Endodermal cell (in vitro differentiated cells): ENCODE measurements at regions not wholly inside any gene's neighbourhood (a gene's known extent, or its start where the extent isn't known, plus 50 kb on each side); places are given as distances from the start of the nearest gene placed in this dataset.
"Not testable (repeated sequence)": the region's sequence is repeated elsewhere in the genome, so short reads cannot be mapped to it uniquely, and the experiment has no call there.

Experiments
- DNase-seq: peaks from one replicate; pipeline ENCODE4 v3.0.0-alpha.2; 2017
- H3K27ac ChIP-seq: 2 replicates; pipeline ENCODE4 v1.5.1; 2013; ENCODE audit warnings: mild to moderate bottlenecking, low read depth, low read length, moderate library complexity
- H3K27me3 ChIP-seq: 2 replicates; pipeline ENCODE4 v1.6.1; 2013; ENCODE audit warnings: mild to moderate bottlenecking, low read length, moderate library complexity; ENCODE audit not compliant: insufficient read depth, control insufficient read depth, poor library complexity, severe bottlenecking
- H3K36me3 ChIP-seq: 2 replicates; pipeline ENCODE4 v1.7.0; 2013; ENCODE audit warnings: mild to moderate bottlenecking, low read length, moderate library complexity; ENCODE audit not compliant: control insufficient read depth, insufficient read depth
- H3K4me1 ChIP-seq: one replicate; pipeline ENCODE4 v1.7.0; 2013; ENCODE audit warnings: low read length; ENCODE audit not compliant: control insufficient read depth, insufficient read depth
- H3K4me3 ChIP-seq: 2 replicates; pipeline ENCODE4 v1.5.1; 2013; ENCODE audit warnings: mild to moderate bottlenecking, low read length, moderate library complexity
- H3K9ac ChIP-seq: 2 replicates; pipeline ENCODE4 v1.6.1; 2013; ENCODE audit warnings: mild to moderate bottlenecking, low read length, moderate library complexity; ENCODE audit not compliant: poor library complexity, severe bottlenecking; ENCODE audit errors: extremely low read depth
- H3K9me3 ChIP-seq: 2 replicates; pipeline ENCODE4 v1.6.1; 2013; ENCODE audit warnings: mild to moderate bottlenecking, low read length, moderate library complexity; ENCODE audit not compliant: control insufficient read depth
- H3K27ac Mint-ChIP-seq: 2 replicates; pipeline ENCODE4 v1.8.0; 2020; ENCODE audit warnings: mixed read lengths
- H3K27me3 Mint-ChIP-seq: 2 replicates; pipeline ENCODE4 v1.8.0; 2021; ENCODE audit warnings: mild to moderate bottlenecking, mixed read lengths; ENCODE audit not compliant: insufficient read depth
- H3K36me3 Mint-ChIP-seq: 2 replicates; pipeline ENCODE4 v1.8.0; 2020; ENCODE audit warnings: low read depth, mixed read lengths
- H3K4me1 Mint-ChIP-seq: 2 replicates; pipeline ENCODE4 v1.8.0; 2020; ENCODE audit warnings: mixed read lengths
- H3K4me3 Mint-ChIP-seq: 2 replicates; pipeline ENCODE4 v1.8.0; 2020; ENCODE audit warnings: mild to moderate bottlenecking, moderate library complexity, mixed read lengths
- H3K9me3 Mint-ChIP-seq: 2 replicates; pipeline ENCODE4 v1.8.0; 2020; ENCODE audit warnings: mild to moderate bottlenecking, mixed read lengths
- CTCF ChIP-seq: fragments of 200-600 bp; sonication (generic); conservative IDR thresholded peaks from 2 replicates; pipeline ENCODE4 v1.5.0; 2021; ENCODE audit warnings: antibody characterized with exemption, mild to moderate bottlenecking
- WGBS, 2 experiments: methylation state at CpG; one replicate each; pipeline versions ENCODE4 v1.1.5 to v1.1.7; 2013; ENCODE audit warnings: missing lambda C conversion rate in 2 of 2, mixed read lengths in 1 of 2; ENCODE audit not compliant: insufficient coverage in 1 of 2, insufficient read length in 1 of 2; 5-methylcytosine and 5-hydroxymethylcytosine counted together

GRCh38 chr13:81562598-81562997 lies 1221.7 kb upstream of the SPRY2 start:
- H3K9me3 Mint-ChIP-seq = peaks cover 13% of the 10 kb centered on the region
- Histone ChIP-seq H3K4me3 (no peak overlapping the region), H3K27ac (no peak overlapping the region), H3K27me3 (no peaks in the 10 kb centered on the region), H3K9me3 (peaks cover 8% of the 10 kb centered on the region), H3K36me3 (no peaks in the 10 kb centered on the region), H3K4me1 (no peaks in the 10 kb centered on the region), H3K9ac (no peak overlapping the region)
- no peak overlapping the region for H3K4me3 Mint-ChIP-seq
- no peaks in the 10 kb centered on the region for H3K4me1 Mint-ChIP-seq
- TF ChIP-seq CTCF = no peak
- H3K27me3 Mint-ChIP-seq = no peaks in the 10 kb centered on the region
- WGBS, 2 experiments = 97 to 100% methylated on average over 1 to 2 of the region's 2 CpGs
- no peaks in the 10 kb centered on the region for H3K36me3 Mint-ChIP-seq
- H3K27ac Mint-ChIP-seq = no peak overlapping the region
- no peak for DNase-seq

- WGBS, 2 experiments = 57 to 100% methylated on average over 1 to 2 of the region's 2 CpGs
- Mint-ChIP-seq H3K4me1 (peaks cover 8% of the 10 kb centered on the region), H3K27me3 (no peaks in the 10 kb centered on the region), H3K27ac (no peak overlapping the region), H3K9me3 (peaks cover 37% of the 10 kb centered on the region), H3K36me3 (peaks cover 7% of the 10 kb centered on the region), H3K4me3 (no peak overlapping the region)
- Histone ChIP-seq H3K36me3 (no peaks in the 10 kb centered on the region), H3K4me1 (peaks cover 4% of the 10 kb centered on the region), H3K4me3 (no peak overlapping the region), H3K9me3 (peaks cover 31% of the 10 kb centered on the region), H3K27ac (no peak overlapping the region), H3K27me3 (no peaks in the 10 kb centered on the region), H3K9ac (no peak overlapping the region)
- no peak for DNase-seq
- TF ChIP-seq CTCF = no peak
Measured at GRCh38 chr13:81551036-81551435, 1210.1 kb upstream of the SPRY2 start.

GRCh38 chr13:81546294-81546693 lies 1205.4 kb upstream of the SPRY2 start:
- not testable (repeated sequence) for H3K27ac ChIP-seq, DNase-seq, H3K27me3 Mint-ChIP-seq, H3K4me1 Mint-ChIP-seq, H3K27ac Mint-ChIP-seq, H3K9ac ChIP-seq, H3K27me3 ChIP-seq, H3K4me1 ChIP-seq, H3K4me3 Mint-ChIP-seq, H3K36me3 ChIP-seq
- 89% methylated on average over 2 of the region's 2 CpGs; no CpG with 5 or more reads in 1 of the 2 experiments for WGBS, 2 experiments
- Mint-ChIP-seq H3K9me3 (peaks cover 54% of the 10 kb centered on the region), H3K36me3 (peaks cover 12% of the 10 kb centered on the region)
- Histone ChIP-seq H3K9me3 (peaks cover 50% of the 10 kb centered on the region), H3K4me3 (peak overlapping the region; percentile 59)

- H3K36me3 Mint-ChIP-seq = peaks cover 9% of the 10 kb centered on the region
- 88% methylated on average over 1 of the region's 1 CpG; no CpG with 5 or more reads in 1 of the 2 experiments for WGBS, 2 experiments
- no peak overlapping the region for H3K4me3 ChIP-seq
Measured at GRCh38 chr13:81540777-81541176, 1199.9 kb upstream of the SPRY2 start.

More at GRCh38 chr13:81540777-81541176, 1199.9 kb upstream of the SPRY2 start:
- H3K4me1 ChIP-seq = no peaks in the 10 kb centered on the region
- no peak overlapping the region for H3K27ac ChIP-seq
- H3K9me3 ChIP-seq = peaks cover 27% of the 10 kb centered on the region
- H3K27me3 ChIP-seq = no peaks in the 10 kb centered on the region
- Mint-ChIP-seq H3K27me3 (no peaks in the 10 kb centered on the region), H3K9me3 (peaks cover 29% of the 10 kb centered on the region), H3K4me1 (peaks cover 8% of the 10 kb centered on the region), H3K4me3 (no peak overlapping the region), H3K27ac (no peak overlapping the region)
- no peaks in the 10 kb centered on the region for H3K36me3 ChIP-seq
- no peak overlapping the region for H3K9ac ChIP-seq
- peak; percentile 74 for TF ChIP-seq CTCF
- no peak for DNase-seq
